ENCODE measurements at regions not wholly inside any gene's neighbourhood (a gene's known extent, or its start where the extent isn't known, plus 50 kb on each side); places are given as distances from the start of the nearest gene placed in this dataset.

DNA sequence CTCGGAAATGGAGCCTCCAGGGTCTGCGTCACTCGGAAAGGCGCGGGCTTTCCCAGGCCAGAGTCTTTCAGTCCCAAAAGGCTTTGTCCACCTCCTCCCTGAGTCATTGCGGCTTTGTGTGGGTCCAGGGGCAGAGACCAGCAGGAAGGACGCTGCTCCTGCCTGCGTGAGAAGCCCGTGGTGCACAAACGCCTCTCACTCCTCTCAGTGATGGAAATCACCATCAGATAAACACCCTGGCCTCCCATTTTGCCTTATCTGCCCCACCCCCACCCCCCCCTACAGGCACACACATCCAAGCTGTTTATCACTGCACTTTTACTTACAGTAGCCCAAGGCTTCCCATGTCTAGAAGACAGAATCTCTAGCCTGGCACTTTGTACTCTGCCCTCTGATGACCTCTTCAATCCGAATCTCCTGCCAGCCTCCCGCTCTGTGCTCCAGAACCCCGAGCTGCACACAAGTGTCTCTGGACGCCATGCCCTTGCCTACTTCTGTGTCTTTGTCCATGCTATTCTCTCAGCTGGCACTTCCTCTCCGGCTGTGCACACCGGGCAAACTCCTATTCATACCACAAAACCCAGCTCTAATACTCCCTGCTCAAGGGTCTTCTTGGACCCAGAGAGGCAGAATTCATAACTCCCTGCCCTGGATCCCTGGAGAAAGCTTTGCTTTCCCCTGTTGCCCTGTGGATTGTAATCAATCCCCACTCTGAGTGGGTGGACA, 954.6 kb downstream of the TBC1D22A start:
- 77 to 82% (median 79%) methylated on average over 16 of the region's 16 CpGs for WGBS, 5 donors
- Histone ChIP-seq H3K36me3 (no peaks in the 10 kb centered on the region), H3K4me3 (no peak overlapping the region), H3K4me1 (no peaks in the 10 kb centered on the region), H3K27ac (no peak overlapping the region), H3K27me3 (replicated peaks in 1 of 7) (peaks cover 0 to 51% (median 0%) of the 10 kb centered on the region in 7 donors), H3K9me3 (no peaks in the 10 kb centered on the region)
- TF ChIP-seq, protein P1, sequence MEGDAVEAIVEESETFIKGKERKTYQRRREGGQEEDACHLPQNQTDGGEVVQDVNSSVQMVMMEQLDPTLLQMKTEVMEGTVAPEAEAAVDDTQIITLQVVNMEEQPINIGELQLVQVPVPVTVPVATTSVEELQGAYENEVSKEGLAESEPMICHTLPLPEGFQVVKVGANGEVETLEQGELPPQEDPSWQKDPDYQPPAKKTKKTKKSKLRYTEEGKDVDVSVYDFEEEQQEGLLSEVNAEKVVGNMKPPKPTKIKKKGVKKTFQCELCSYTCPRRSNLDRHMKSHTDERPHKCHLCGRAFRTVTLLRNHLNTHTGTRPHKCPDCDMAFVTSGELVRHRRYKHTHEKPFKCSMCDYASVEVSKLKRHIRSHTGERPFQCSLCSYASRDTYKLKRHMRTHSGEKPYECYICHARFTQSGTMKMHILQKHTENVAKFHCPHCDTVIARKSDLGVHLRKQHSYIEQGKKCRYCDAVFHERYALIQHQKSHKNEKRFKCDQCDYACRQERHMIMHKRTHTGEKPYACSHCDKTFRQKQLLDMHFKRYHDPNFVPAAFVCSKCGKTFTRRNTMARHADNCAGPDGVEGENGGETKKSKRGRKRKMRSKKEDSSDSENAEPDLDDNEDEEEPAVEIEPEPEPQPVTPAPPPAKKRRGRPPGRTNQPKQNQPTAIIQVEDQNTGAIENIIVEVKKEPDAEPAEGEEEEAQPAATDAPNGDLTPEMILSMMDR (IDR thresholded peaks at IDR 0.05 in 8 of 11, conservative IDR thresholded peaks at IDR 0.05 in 3 of 11), result no peak
- TF ChIP-seq POLR2A (IDR thresholded peaks at IDR 0.05) (no peak), POLR2AphosphoS5 (IDR thresholded peaks at IDR 0.05) (no peak)
- DNase-seq, result peak; percentile 64
- intact Hi-C loops (cut with DNase I; ENCODE audit: low total_unique reads), result no loop called here

DNA sequence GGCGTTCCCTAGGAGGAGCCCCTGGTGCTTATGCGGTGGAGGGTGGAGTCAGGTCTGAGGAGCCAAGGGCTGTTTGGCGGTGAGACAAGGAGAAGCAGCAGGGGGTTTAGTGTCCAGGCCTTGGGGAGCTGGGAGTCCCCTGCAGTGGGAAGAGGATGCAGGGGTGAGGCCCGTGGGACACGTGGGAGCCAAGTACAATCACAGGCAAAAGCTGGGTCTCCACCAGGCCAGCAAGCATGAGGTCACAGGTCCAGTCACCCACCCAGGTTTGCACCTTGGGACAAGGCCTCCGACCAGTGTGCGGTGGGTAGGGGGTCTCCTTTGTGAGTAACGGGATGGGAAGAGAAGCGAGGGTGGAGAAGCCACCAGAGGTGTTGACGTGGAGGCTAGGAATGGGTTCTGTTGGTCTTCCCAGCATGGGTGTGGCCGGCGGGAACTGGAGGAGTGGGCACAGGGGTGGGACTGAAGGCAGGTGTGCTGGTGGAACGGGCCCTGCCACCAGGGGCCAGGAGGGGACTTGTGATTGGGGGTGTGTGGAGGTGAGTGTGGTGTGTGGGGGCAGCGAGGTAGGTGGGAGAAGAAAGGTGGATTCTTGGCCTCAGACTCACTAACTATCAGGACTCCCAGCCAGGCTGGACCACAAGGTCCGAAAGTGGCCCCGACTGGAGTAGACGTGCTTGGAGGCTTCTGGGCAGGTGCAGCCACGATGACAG, 953.6 kb downstream of the TBC1D22A start:
- intact Hi-C loops (cut with DNase I; ENCODE audit: low total_unique reads), result no loop called here
- no peaks in the 10 kb centered on the region for H3K9me3 ChIP-seq
- peaks cover 0 to 56% (median 0%) of the 10 kb centered on the region in 7 donors for H3K27me3 ChIP-seq (replicated peaks in 1 of 7)
- no peaks in the 10 kb centered on the region for H3K36me3 ChIP-seq
- no peak overlapping the region for H3K27ac ChIP-seq
- 87 to 89% (median 88%) methylated on average over 18 of the region's 18 CpGs for WGBS, 5 donors
- no peak for TF ChIP-seq POLR2A (IDR thresholded peaks at IDR 0.05)
- no peak overlapping the region for H3K4me3 ChIP-seq
- peak; percentile 62 for DNase-seq
- no peaks in the 10 kb centered on the region for H3K4me1 ChIP-seq

DNA sequence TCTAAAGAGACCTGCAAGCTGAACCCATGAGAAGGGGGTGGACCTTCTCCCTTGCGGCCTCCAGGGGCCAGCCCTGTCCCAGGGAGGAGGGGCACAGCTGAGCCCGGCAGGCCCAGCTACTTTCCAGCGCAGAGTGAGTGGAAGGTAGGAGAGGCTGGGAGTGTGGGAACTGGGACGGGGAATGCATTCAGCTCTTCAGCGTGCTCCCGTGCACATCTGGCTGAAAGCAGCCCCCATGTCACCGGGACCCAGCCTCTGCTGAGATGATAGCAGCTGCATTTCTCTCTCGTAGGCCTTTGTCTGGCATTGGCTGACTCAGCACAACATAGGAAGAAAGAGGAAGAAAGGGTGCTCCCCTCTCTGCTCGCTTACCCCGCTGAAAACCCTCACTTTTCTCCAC, 951.5 kb downstream of the TBC1D22A start:
- peak; percentile 51 for DNase-seq
- intact Hi-C loops (cut with DNase I; ENCODE audit: low total_unique reads), result no loop called here
- H3K9me3 ChIP-seq, result no peaks in the 10 kb centered on the region
- no peak overlapping the region for H3K27ac ChIP-seq
- no peaks in the 10 kb centered on the region for H3K36me3 ChIP-seq
- H3K4me1 ChIP-seq, result no peaks in the 10 kb centered on the region
- peaks cover 0 to 57% (median 0%) of the 10 kb centered on the region in 7 donors for H3K27me3 ChIP-seq (replicated peaks in 1 of 7)
- TF ChIP-seq, protein P1 (IDR thresholded peaks at IDR 0.05 in 8 of 11, conservative IDR thresholded peaks at IDR 0.05 in 3 of 11), result no peak
- no peak for TF ChIP-seq POLR2AphosphoS5 (IDR thresholded peaks at IDR 0.05)
- TF ChIP-seq POLR2A (IDR thresholded peaks at IDR 0.05), result no peak
- H3K4me3 ChIP-seq, result no peak overlapping the region
- WGBS, 5 donors, result 43 to 69% (median 64%) methylated on average over 10 of the region's 10 CpGs

DNA sequence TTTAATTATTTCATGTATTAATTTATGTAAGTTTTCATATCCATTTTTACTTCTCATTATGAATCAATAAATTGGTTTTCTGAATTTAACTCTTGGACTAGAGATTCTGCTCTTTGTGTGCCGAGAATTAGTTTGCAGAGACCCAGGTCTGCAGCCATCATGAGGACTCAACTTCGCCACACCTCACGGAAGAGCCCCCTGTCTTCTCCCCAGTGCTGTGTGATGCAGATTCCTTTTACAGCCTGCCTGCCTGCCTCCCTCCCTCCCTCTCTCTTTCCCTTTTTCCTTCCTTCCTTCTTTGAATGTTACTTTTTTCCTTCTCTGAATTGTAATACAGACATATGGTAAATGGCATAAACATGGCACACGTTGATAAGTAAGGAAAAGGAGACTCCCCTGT, 947.7 kb downstream of the TBC1D22A start:
- no peak overlapping the region for H3K27ac ChIP-seq
- no peaks in the 10 kb centered on the region for H3K9me3 ChIP-seq
- WGBS, 5 donors, result 72 to 77% (median 75%) methylated on average over 4 of the region's 4 CpGs
- no peak for DNase-seq
- no peak overlapping the region for H3K4me3 ChIP-seq
- intact Hi-C loops (cut with DNase I; ENCODE audit: low total_unique reads), result no loop called here
- no peaks in the 10 kb centered on the region for H3K36me3 ChIP-seq
- TF ChIP-seq, protein P1 (IDR thresholded peaks at IDR 0.05 in 8 of 11, conservative IDR thresholded peaks at IDR 0.05 in 3 of 11), result no peak
- no peak for TF ChIP-seq POLR2A (IDR thresholded peaks at IDR 0.05)
- no peak for TF ChIP-seq POLR2AphosphoS5 (IDR thresholded peaks at IDR 0.05)
- H3K4me1 ChIP-seq, result no peaks in the 10 kb centered on the region
- peaks cover 0 to 51% (median 0%) of the 10 kb centered on the region in 7 donors for H3K27me3 ChIP-seq (replicated peaks in 1 of 7)

All from spleen (tissue), 11 donors.